ENCODE measurements at regions not wholly inside any gene's neighbourhood (a gene's known extent, or its start where the extent isn't known, plus 50 kb on each side); places are given as distances from the start of the nearest gene placed in this dataset.
A peak's percentile ranks its signal among the peaks of the same experiment; 100 is the strongest.

GRCh38 chr20:50341880-50342637, 151.4 kb downstream of the CEBPB start:
- DNase-seq (ENCODE audit: low read depth, low spot score), result no peak

- DNase-seq (ENCODE audit: low read depth, low spot score), result no peak
Measured at GRCh38 chr20:50342638-50343102, 152.0 kb downstream of the CEBPB start.

GRCh38 chr20:50343125-50343489, 152.5 kb downstream of the CEBPB start:
- no peak for DNase-seq (ENCODE audit: low read depth, low spot score)

- no peak for DNase-seq (ENCODE audit: low read depth, low spot score)
Measured at GRCh38 chr20:50343490-50344179, 153.0 kb downstream of the CEBPB start.

GRCh38 chr20:50344232-50345071, 153.8 kb downstream of the CEBPB start:
- peak; percentile 7 for DNase-seq (ENCODE audit: low read depth, low spot score)

- DNase-seq (ENCODE audit: low read depth, low spot score), result no peak
Measured at GRCh38 chr20:50345712-50346373, 155.2 kb downstream of the CEBPB start.

GRCh38 chr20:50346374-50347283, 156.0 kb downstream of the CEBPB start:
- no peak for DNase-seq (ENCODE audit: low read depth, low spot score)

- no peak for DNase-seq (ENCODE audit: low read depth, low spot score)
Measured at GRCh38 chr20:50347284-50348063, 156.8 kb downstream of the CEBPB start.

GRCh38 chr20:50348096-50348495, 157.5 kb downstream of the CEBPB start:
- no peak for DNase-seq (ENCODE audit: low read depth, low spot score)

GRCh38 chr20:50350510-50351249, 159.5 kb upstream of the PTPN1 start:
- DNase-seq (ENCODE audit: low read depth, low spot score), result no peak

GRCh38 chr20:50351541-50351940, 158.6 kb upstream of the PTPN1 start:
- DNase-seq (ENCODE audit: low read depth, low spot score), result no peak

GRCh38 chr20:50353289-50353961, 156.8 kb upstream of the PTPN1 start:
- no peak for DNase-seq (ENCODE audit: low read depth, low spot score)

GRCh38 chr20:50354721-50355589, 155.2 kb upstream of the PTPN1 start:
- DNase-seq (ENCODE audit: low read depth, low spot score), result no peak

GRCh38 chr20:50355590-50356524, 154.3 kb upstream of the PTPN1 start:
- no peak for DNase-seq (ENCODE audit: low read depth, low spot score)

GRCh38 chr20:50356525-50356885, 153.7 kb upstream of the PTPN1 start:
- DNase-seq (ENCODE audit: low read depth, low spot score), result no peak

- no peak for DNase-seq (ENCODE audit: low read depth, low spot score)
Measured at GRCh38 chr20:50356962-50357782, 153.0 kb upstream of the PTPN1 start.
